Brain microvascular endothelial cell (primary cell): ENCODE measurements at regions not wholly inside any gene's neighbourhood (a gene's known extent, or its start where the extent isn't known, plus 50 kb on each side); places are given as distances from the start of the nearest gene placed in this dataset.

Experiments used
- DNase-seq: peaks from one replicate; pipeline ENCODE4 v3.0.0-alpha.2; 2020
- H3K27ac ChIP-seq: fragments of 250-450 bp; sonication (Bioruptor Pico); 2 replicates; pipeline ENCODE4 v1.5.1; 2020; ENCODE audit warnings: mild to moderate bottlenecking, moderate library complexity
- H3K27me3 ChIP-seq: fragments of 250-450 bp; sonication (Bioruptor Pico); replicated peaks from 2 replicates; pipeline ENCODE4 v1.5.1; 2020; ENCODE audit warnings: mild to moderate bottlenecking
- H3K36me3 ChIP-seq: fragments of 250-450 bp; sonication (Bioruptor Pico); replicated peaks from 2 replicates; pipeline ENCODE4 v1.5.1; 2020; ENCODE audit warnings: mild to moderate bottlenecking
- H3K4me3 ChIP-seq: 2 replicates; pipeline ENCODE4 v1.5.1; 2011; ENCODE audit warnings: low read depth, mild to moderate bottlenecking, control low read depth, low read length, moderate library complexity
- CTCF ChIP-seq: IDR thresholded peaks from 2 replicates; pipeline ENCODE4 v1.5.1; 2011; ENCODE audit warnings: low read depth, mild to moderate bottlenecking, moderate library complexity, low read length, control low read depth, inconsistent platforms; ENCODE audit errors: missing control alignments
- in situ Hi-C: cut with HindIII; loops from 2 replicates; pipeline ENCODE4 v1.10.0; 2017; ENCODE audit warnings: low sequenced_read_pairs, low pct_ligation_motif_present

GRCh38 chr2:192480984-192481383 lies 286.3 kb upstream of the TMEFF2 start:
- no peak overlapping the region for H3K4me3 ChIP-seq
- DNase-seq, result no peak
- H3K27me3 ChIP-seq, result no peaks in the 10 kb centered on the region
- no peak for TF ChIP-seq CTCF
- no peaks in the 10 kb centered on the region for H3K36me3 ChIP-seq
- H3K27ac ChIP-seq, result no peak overlapping the region
- in situ Hi-C loops, result no loop called here

GRCh38 chr2:192473331-192473730 lies 278.6 kb upstream of the TMEFF2 start:
- no peaks in the 10 kb centered on the region for H3K36me3 ChIP-seq
- H3K27me3 ChIP-seq, result no peaks in the 10 kb centered on the region
- H3K27ac ChIP-seq, result no peak overlapping the region
- DNase-seq, result no peak
- no peak for TF ChIP-seq CTCF
- H3K4me3 ChIP-seq, result no peak overlapping the region
- in situ Hi-C loops, result no loop called here

- H3K27me3 ChIP-seq, result no peaks in the 10 kb centered on the region
- in situ Hi-C loops, result no loop called here
- H3K36me3 ChIP-seq, result no peaks in the 10 kb centered on the region
- no peak for DNase-seq
- H3K27ac ChIP-seq, result no peak overlapping the region
- H3K4me3 ChIP-seq, result no peak overlapping the region
- TF ChIP-seq CTCF, result no peak
Measured at GRCh38 chr2:192471982-192472381, 277.2 kb upstream of the TMEFF2 start.

- no peak for TF ChIP-seq CTCF
- in situ Hi-C loops, result no loop called here
- Histone ChIP-seq H3K27ac (no peak overlapping the region), H3K36me3 (no peaks in the 10 kb centered on the region), H3K4me3 (no peak overlapping the region), H3K27me3 (no peaks in the 10 kb centered on the region)
- no peak for DNase-seq
Measured at GRCh38 chr2:192469612-192470011, 274.9 kb upstream of the TMEFF2 start.

- no peak for DNase-seq
- Histone ChIP-seq H3K27me3 (no peaks in the 10 kb centered on the region), H3K27ac (no peak overlapping the region), H3K4me3 (no peak overlapping the region), H3K36me3 (no peaks in the 10 kb centered on the region)
- no peak for TF ChIP-seq CTCF
- in situ Hi-C loops, result no loop called here
Measured at GRCh38 chr2:192467953-192468660, 273.4 kb upstream of the TMEFF2 start.

GRCh38 chr2:192465141-192465540 lies 270.4 kb upstream of the TMEFF2 start:
- Histone ChIP-seq H3K36me3 (no peaks in the 10 kb centered on the region), H3K27me3 (no peaks in the 10 kb centered on the region), H3K4me3 (no peak overlapping the region), H3K27ac (no peak overlapping the region)
- TF ChIP-seq CTCF, result no peak
- in situ Hi-C loops, result no loop called here
- no peak for DNase-seq
